IMR-90 (cell line): ENCODE measurements at regions not wholly inside any gene's neighbourhood (a gene's known extent, or its start where the extent isn't known, plus 50 kb on each side); places are given as distances from the start of the nearest gene placed in this dataset.

Experiments used
- ATAC-seq: fragments of 200-7000 bp; cut with Tn5 transposase; 2 replicates; pipeline ENCODE4 v1.9.1; 2020; ENCODE audit warnings: low read depth, mild to moderate bottlenecking, moderate library complexity
- BruUV-seq: library from RNA; stranded (reverse); fragments of 400-500 nt; replicated peaks from 2 replicates; lab custom pipeline; 2021; lab: Mats Ljungman, UMichigan
- CTCF ChIA-PET: fragments of 300-600 bp; formaldehyde crosslinking; extraction: SDS; loops from one replicate; lab custom pipeline; 2021; ENCODE audit warnings: antibody characterized with exemption; lab: Yijun Ruan, JAX
- POLR2A ChIA-PET: fragments of 300-600 bp; sonication (Branson Sonifier 250); formaldehyde crosslinking; loops from one replicate; lab custom pipeline; 2022; ENCODE audit warnings: antibody characterized with exemption; ENCODE audit not compliant: unreplicated experiment; lab: Charles Lee
- DNase-seq: peaks from one replicate; pipeline ENCODE4 v3.0.0; 2013
- H2AFZ ChIP-seq: replicated peaks from 2 replicates; pipeline ENCODE3; 2013; ENCODE audit warnings: low read length, mild to moderate bottlenecking; ENCODE audit not compliant: poor library complexity
- H2AK5ac ChIP-seq: 2 replicates; pipeline ENCODE4 v1.6.1; 2013; ENCODE audit warnings: low read depth, low read length, inconsistent platforms
- H2AK9ac ChIP-seq: replicated peaks from 2 replicates; pipeline ENCODE3; 2013; ENCODE audit warnings: mild to moderate bottlenecking, low read depth, low read length, moderate library complexity; ENCODE audit not compliant: poor library complexity
- H2BK120ac ChIP-seq: 2 replicates; pipeline ENCODE4 v1.6.1; 2013; ENCODE audit warnings: low read depth, low read length, inconsistent platforms
- H2BK15ac ChIP-seq: 3 replicates; pipeline ENCODE4 v1.6.1; 2013; ENCODE audit warnings: low read depth, low read length, inconsistent platforms
- H2BK20ac ChIP-seq: 2 replicates; pipeline ENCODE4 v1.6.1; 2013; ENCODE audit warnings: low read depth, mild to moderate bottlenecking, inconsistent platforms, low read length, moderate library complexity
- H2BK5ac ChIP-seq: 2 replicates; pipeline ENCODE4 v1.6.1; 2013; ENCODE audit warnings: mild to moderate bottlenecking, low read depth, low read length, inconsistent platforms; ENCODE audit not compliant: poor library complexity, severe bottlenecking
- H3K14ac ChIP-seq: replicated peaks from 2 replicates; pipeline ENCODE4 v1.6.1; 2013; ENCODE audit warnings: low read depth, low read length, inconsistent platforms
- H3K18ac ChIP-seq: 2 replicates; pipeline ENCODE4 v1.6.1; 2013; ENCODE audit warnings: low read depth, low read length, control low read depth
- H3K23ac ChIP-seq: 2 replicates; pipeline ENCODE4 v1.6.1; 2013; ENCODE audit warnings: low read depth, low read length, inconsistent platforms
- H3K27ac ChIP-seq: 2 replicates; pipeline ENCODE4 v1.5.1; 2013; ENCODE audit warnings: mild to moderate bottlenecking, control low read depth, low read length; ENCODE audit not compliant: insufficient read depth
- H3K27me3 ChIP-seq: 2 replicates; pipeline ENCODE4 v1.6.1; 2013; ENCODE audit warnings: low read length; ENCODE audit not compliant: control insufficient read depth, insufficient read depth
- H3K36me3 ChIP-seq: 2 replicates; pipeline ENCODE4 v1.6.1; 2013; ENCODE audit warnings: low read length, mixed read lengths; ENCODE audit not compliant: control insufficient read depth, insufficient read depth
- H3K4ac ChIP-seq: 2 replicates; pipeline ENCODE4 v1.6.1; 2013; ENCODE audit warnings: low read depth, low read length, inconsistent platforms
- H3K4me1 ChIP-seq: 2 replicates; pipeline ENCODE4 v1.6.1; 2013; ENCODE audit warnings: low read length, mixed read lengths; ENCODE audit not compliant: control insufficient read depth, insufficient read depth
- H3K4me2 ChIP-seq: 2 replicates; pipeline ENCODE4 v1.6.1; 2013; ENCODE audit warnings: low read depth, mild to moderate bottlenecking, control low read depth, low read length, moderate library complexity
- H3K4me3 ChIP-seq: 2 replicates; pipeline ENCODE4 v1.5.1; 2013; ENCODE audit warnings: low read depth, mild to moderate bottlenecking, control low read depth, low read length, moderate library complexity; ENCODE audit not compliant: insufficient read depth
- H3K56ac ChIP-seq: 2 replicates; pipeline ENCODE4 v1.6.1; 2013; ENCODE audit warnings: low read length, inconsistent platforms; ENCODE audit not compliant: insufficient read depth; ENCODE audit errors: extremely low read depth
- H3K79me1 ChIP-seq, 2 experiments: 2 replicates each; pipeline ENCODE4 v1.6.1; 2013; ENCODE audit warnings: low read length in 2 of 2, inconsistent platforms in 1 of 2, low read depth in 1 of 2
- H3K9ac ChIP-seq: 2 replicates; pipeline ENCODE4 v1.6.1; 2013; ENCODE audit warnings: low read depth, low read length, control low read depth
- H3K9me1 ChIP-seq: 2 replicates; pipeline ENCODE4 v1.6.1; 2013; ENCODE audit warnings: low read length, inconsistent platforms; ENCODE audit not compliant: insufficient read depth
- H3K9me3 ChIP-seq: 2 replicates; pipeline ENCODE4 v1.6.1; 2013; ENCODE audit warnings: low read length; ENCODE audit not compliant: control insufficient read depth, insufficient read depth
- H4K20me1 ChIP-seq: 2 replicates; pipeline ENCODE4 v1.6.1; 2013; ENCODE audit warnings: low read length, inconsistent platforms; ENCODE audit not compliant: insufficient read depth
- H4K5ac ChIP-seq: 2 replicates; pipeline ENCODE4 v1.6.1; 2013; ENCODE audit warnings: mild to moderate bottlenecking, low read depth, low read length, control low read depth
- H4K8ac ChIP-seq, 2 experiments: 2 replicates each; pipeline ENCODE4 v1.6.1; 2013; ENCODE audit warnings: low read depth in 2 of 2, low read length in 2 of 2, control low read depth in 1 of 2, inconsistent platforms in 1 of 2
- H4K91ac ChIP-seq: 2 replicates; pipeline ENCODE4 v1.6.1; 2013; ENCODE audit warnings: low read depth, low read length, inconsistent platforms; ENCODE audit not compliant: insufficient read depth
- BHLHE40 ChIP-seq: fragments of 150-350 bp; IDR thresholded peaks from 2 replicates; pipeline ENCODE4 v1.6.1; 2016; ENCODE audit warnings: mild to moderate bottlenecking, low read depth, low read length
- RCOR1 ChIP-seq: IDR thresholded peaks from 2 replicates; pipeline ENCODE4 v1.6.1; 2012; ENCODE audit warnings: mild to moderate bottlenecking, low read length, improper control_type of control experiment; ENCODE audit not compliant: insufficient replicate concordance
- WGBS, 2 experiments: methylation state at CpG; one replicate each; pipeline versions ENCODE4 v1.1.5 to v1.1.7; 2013; ENCODE audit warnings: missing lambda C conversion rate in 2 of 2; ENCODE audit not compliant: insufficient read length in 1 of 2; ENCODE audit errors: extremely low coverage in 2 of 2; 5-methylcytosine and 5-hydroxymethylcytosine counted together
- dilution Hi-C: fragments of 300-500 bp; cut with HindIII; formaldehyde crosslinking; loops from one replicate; pipeline ENCODE4 v1.14.3; 2018; ENCODE audit warnings: low sequenced_read_pairs; ENCODE audit not compliant: unreplicated experiment
- in situ Hi-C: fragments of 300-500 bp; cut with MboI; formaldehyde crosslinking; loops from 3 replicates; pipeline ENCODE4 v1.14.3; 2019; ENCODE audit warnings: low sequenced_read_pairs, inconsistent platforms, mixed read lengths
- intact Hi-C: fragments of 100-400 bp; cut with micrococcal nuclease; formaldehyde crosslinking; loops from 2 replicates; pipeline ENCODE4 v1.10.0; 2022
- TF ChIP-seq, protein P1 (sequence below): conservative IDR thresholded peaks from 2 replicates; pipeline ENCODE4 v1.5.1; 2012; ENCODE audit warnings: mild to moderate bottlenecking, low read depth, low read length, improper control_type of control experiment
- TF ChIP-seq, protein P2 (sequence below): fragments of 150-350 bp; IDR thresholded peaks from 2 replicates; pipeline ENCODE4 v1.6.1; 2016; ENCODE audit warnings: low read depth, mild to moderate bottlenecking, low read length, moderate library complexity, borderline replicate concordance

DNA sequence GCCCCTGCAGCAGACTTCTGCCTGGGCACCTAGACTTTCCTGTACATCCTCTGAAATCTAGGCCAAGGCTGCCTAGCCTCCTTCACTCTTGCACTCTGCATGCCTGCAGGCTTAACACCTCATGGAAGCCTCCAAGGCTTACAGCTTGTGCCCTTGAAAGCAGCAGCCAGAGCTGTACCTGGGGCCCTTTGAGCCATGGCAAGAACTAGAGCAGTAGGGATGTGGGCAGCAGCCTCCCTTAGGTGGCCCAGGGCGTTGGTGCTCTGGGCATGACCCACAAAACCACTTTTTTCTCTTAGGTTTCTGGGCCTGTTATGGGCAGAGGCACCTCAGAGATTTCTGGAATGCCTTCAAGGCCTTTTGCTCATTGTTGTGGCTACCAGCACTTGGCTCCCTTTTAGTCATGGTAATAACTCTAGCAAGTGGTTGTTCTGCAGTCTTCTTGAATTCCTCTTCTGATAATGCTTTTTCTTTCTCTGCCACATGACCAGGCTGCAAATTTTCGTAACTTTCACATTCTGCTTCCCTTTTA lies 606.2 kb downstream of the TLE4 start:
- H2AK9ac ChIP-seq = no peak overlapping the region
- in situ Hi-C loops (no loop called here), dilution Hi-C loops (no loop called here), intact Hi-C loops (loop anchor here (5.0 to 10.0 kb wide), 3 partner anchors 327 to 1509 kb away; partner anchors contain the start of gene TLE1)
- no CpG with 5 or more reads among the region's 2 CpGs for WGBS, 2 experiments
- no peak overlapping the region for H2BK120ac ChIP-seq
- no peak overlapping the region for H3K56ac ChIP-seq
- peaks cover 5% of the 10 kb centered on the region; the same call in 1 of the 2 replicates for H3K9me3 ChIP-seq
- H2AFZ ChIP-seq = no peak overlapping the region
- BruUV-seq = no TSS peak
- no peak overlapping the region for H4K91ac ChIP-seq
- H4K20me1 ChIP-seq = no peaks in the 10 kb centered on the region
- no peak for DNase-seq
- H3K36me3 ChIP-seq = no peaks in the 10 kb centered on the region
- ChIA-PET POLR2A (no interaction called here), CTCF (no interaction called here)
- no peak overlapping the region for H4K5ac ChIP-seq
- ATAC-seq = no peak
- no peak overlapping the region for H4K8ac ChIP-seq
- no peaks in the 10 kb centered on the region for H3K27me3 ChIP-seq
- H3K79me1 ChIP-seq = no peaks in the 10 kb centered on the region
- no peak overlapping the region for H2BK20ac ChIP-seq
- no peak overlapping the region for H2BK15ac ChIP-seq
- no peak overlapping the region for H3K4ac ChIP-seq
- H3K9me1 ChIP-seq = no peaks in the 10 kb centered on the region
- H3K4me1 ChIP-seq = no peaks in the 10 kb centered on the region
- no peak overlapping the region for H3K4me3 ChIP-seq
- no peak overlapping the region for H3K18ac ChIP-seq
- H2BK5ac ChIP-seq = no peak overlapping the region
- H3K23ac ChIP-seq = no peak overlapping the region
- H3K4me2 ChIP-seq = no peak overlapping the region
- no peak overlapping the region for H3K14ac ChIP-seq
- H3K9ac ChIP-seq = no peak overlapping the region
- no peak overlapping the region for H2AK5ac ChIP-seq
- TF ChIP-seq, protein P1, sequence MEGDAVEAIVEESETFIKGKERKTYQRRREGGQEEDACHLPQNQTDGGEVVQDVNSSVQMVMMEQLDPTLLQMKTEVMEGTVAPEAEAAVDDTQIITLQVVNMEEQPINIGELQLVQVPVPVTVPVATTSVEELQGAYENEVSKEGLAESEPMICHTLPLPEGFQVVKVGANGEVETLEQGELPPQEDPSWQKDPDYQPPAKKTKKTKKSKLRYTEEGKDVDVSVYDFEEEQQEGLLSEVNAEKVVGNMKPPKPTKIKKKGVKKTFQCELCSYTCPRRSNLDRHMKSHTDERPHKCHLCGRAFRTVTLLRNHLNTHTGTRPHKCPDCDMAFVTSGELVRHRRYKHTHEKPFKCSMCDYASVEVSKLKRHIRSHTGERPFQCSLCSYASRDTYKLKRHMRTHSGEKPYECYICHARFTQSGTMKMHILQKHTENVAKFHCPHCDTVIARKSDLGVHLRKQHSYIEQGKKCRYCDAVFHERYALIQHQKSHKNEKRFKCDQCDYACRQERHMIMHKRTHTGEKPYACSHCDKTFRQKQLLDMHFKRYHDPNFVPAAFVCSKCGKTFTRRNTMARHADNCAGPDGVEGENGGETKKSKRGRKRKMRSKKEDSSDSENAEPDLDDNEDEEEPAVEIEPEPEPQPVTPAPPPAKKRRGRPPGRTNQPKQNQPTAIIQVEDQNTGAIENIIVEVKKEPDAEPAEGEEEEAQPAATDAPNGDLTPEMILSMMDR = no peak
- TF ChIP-seq BHLHE40 (no peak), RCOR1 (no peak)
- TF ChIP-seq, protein P2, sequence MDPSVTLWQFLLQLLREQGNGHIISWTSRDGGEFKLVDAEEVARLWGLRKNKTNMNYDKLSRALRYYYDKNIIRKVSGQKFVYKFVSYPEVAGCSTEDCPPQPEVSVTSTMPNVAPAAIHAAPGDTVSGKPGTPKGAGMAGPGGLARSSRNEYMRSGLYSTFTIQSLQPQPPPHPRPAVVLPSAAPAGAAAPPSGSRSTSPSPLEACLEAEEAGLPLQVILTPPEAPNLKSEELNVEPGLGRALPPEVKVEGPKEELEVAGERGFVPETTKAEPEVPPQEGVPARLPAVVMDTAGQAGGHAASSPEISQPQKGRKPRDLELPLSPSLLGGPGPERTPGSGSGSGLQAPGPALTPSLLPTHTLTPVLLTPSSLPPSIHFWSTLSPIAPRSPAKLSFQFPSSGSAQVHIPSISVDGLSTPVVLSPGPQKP = no peak
- H3K27ac ChIP-seq = no peak overlapping the region
